Hematopoietic multipotent progenitor cell treated with erythropoietin and hydrocortisone succinate and interleukin-3 and kit ligand, for 4 days (in vitro differentiated cells): ENCODE measurements at regions not wholly inside any gene's neighbourhood (a gene's known extent, or its start where the extent isn't known, plus 50 kb on each side); places are given as distances from the start of the nearest gene placed in this dataset.

ENCODE experiments used
- DNase-seq: peaks from one replicate; pipeline ENCODE4 v3.0.0-alpha.2; 2015

- DNase-seq, result no peak
Observed at GRCh38 chr11:69416762-69417698, 64.4 kb upstream of the LINC01488 start.

DNA sequence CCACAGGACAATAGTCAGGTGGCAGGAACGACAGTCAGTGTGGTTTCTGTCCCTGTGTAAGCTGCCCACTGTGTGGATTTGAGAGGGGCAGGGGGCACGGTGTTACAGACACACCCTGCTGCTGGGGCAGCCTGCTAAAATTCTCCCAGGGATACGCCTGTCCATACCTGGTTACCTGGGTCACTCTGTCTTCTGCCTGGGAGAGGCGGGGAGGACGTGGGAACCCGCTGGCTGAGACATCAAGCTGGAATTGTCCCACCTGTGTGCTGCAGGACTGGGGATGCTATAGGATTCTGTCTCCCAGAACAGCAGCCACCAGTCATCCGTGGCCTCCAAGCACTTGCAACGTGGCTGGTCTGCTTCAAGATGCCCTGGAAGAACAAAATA lies 63.8 kb upstream of the LINC01488 start:
- no peak for DNase-seq

DNA sequence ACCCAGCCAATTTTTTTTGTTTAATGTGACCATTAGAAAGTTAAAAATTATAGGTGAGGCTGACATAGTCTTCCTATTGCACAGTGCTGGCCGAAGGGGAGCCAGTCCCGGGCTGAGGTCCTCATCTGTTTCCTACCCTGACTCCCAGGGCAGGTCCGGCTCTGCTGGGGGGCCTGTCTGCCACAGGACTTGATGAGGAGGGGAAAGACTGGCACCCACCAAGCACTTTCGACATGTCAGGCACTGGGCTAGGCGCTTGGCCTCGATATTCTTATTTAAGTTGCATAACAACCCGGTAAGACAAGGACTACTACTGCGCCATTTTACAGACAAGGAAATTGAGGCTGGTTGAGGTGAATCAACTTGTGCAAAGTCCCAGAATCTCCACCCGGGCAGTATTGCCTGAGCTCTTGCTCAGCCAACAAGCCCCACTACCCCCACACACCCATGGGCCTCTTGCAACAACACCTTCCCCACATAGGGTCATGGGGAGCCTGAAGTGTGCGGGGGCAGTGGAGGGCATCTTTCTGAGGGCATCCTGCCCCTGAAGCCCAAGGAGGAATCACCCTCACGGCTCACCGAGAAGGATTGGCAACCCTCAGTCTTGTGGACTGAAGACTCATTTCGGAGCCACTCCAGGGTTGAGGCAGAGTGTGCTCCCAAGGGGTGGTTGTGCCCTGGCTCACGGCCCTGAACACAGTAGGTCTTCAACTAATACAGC lies 62.7 kb upstream of the LINC01488 start:
- no peak for DNase-seq

GRCh38 chr11:69419662-69420395 lies 61.6 kb upstream of the LINC01488 start:
- DNase-seq, result no peak

GRCh38 chr11:69422645-69423044 lies 58.8 kb upstream of the LINC01488 start:
- no peak for DNase-seq

DNA sequence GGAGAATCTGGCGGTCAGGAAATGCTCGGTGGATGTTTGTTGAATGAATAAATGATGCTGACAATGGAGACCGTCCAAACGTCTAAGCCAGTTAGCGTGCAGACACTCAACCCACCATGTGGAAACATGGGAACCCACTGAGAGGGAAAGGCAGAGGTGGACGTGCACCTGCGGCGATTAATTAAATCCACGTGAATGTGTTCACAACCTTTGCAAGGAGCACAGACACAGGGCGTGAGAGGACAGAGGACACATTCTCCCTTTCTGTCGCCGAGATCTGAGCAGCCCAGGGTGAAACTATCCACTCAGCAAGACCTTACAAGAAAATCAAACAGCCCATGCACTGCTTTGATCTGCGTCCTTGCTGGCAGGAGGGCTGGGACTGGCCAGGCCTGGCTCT lies 58.3 kb upstream of the LINC01488 start:
- no peak for DNase-seq

- no peak for DNase-seq
Observed at GRCh38 chr11:69423611-69424385, 57.7 kb upstream of the LINC01488 start.

- no peak for DNase-seq
Observed at GRCh38 chr11:69424748-69425147, 56.7 kb upstream of the LINC01488 start.

GRCh38 chr11:69425444-69425843 lies 56.0 kb upstream of the LINC01488 start:
- no peak for DNase-seq

DNA sequence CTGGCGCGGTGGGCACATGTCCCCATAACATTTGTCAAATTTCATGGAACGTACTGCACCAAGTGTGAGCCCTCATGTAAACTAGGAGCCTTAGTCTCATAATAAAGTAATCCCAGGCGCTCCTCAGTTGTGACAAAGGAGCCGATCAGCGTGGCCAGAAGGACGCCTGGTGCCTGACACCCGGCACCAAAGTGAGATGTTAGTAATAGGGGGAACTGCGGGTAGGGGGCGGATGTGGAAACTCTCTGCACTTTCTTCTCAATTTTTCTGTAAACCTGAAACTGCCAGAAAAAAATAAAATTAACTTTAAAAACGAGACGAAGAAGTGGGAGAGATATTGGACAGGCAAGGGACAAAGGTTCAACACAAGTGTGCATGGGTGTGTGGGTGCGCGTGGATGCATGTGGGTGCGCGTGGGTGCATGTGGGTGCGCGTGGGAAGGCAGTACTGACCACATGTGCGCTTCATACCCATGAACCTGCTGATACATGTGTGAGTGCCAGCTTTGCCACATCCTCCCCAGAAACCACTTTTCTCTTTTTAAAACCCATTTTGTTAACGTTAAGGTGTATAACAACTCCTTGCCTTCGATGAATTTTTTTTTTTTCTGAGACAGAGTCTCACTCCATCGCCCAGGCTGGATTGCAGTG lies 55.4 kb upstream of the LINC01488 start:
- no peak for DNase-seq

GRCh38 chr11:69427337-69427736 lies 54.1 kb upstream of the LINC01488 start:
- no peak for DNase-seq

- no peak for DNase-seq
Observed at GRCh38 chr11:69427906-69428880, 53.3 kb upstream of the LINC01488 start.

GRCh38 chr11:69429716-69430491 lies 51.6 kb upstream of the LINC01488 start:
- no peak for DNase-seq

- DNase-seq, result no peak
Observed at GRCh38 chr11:69430566-69430965, 50.9 kb upstream of the LINC01488 start.

- DNase-seq, result no peak
Observed at GRCh38 chr11:69431136-69431535, 50.3 kb upstream of the LINC01488 start.
